OCI-LY7 (cell line): ENCODE measurements at regions not wholly inside any gene's neighbourhood (a gene's known extent, or its start where the extent isn't known, plus 50 kb on each side); places are given as distances from the start of the nearest gene placed in this dataset.

Source experiments
- BruUV-seq: library from RNA; stranded (reverse); fragments of 400-500 nt; replicated peaks from 2 replicates; lab custom pipeline; 2021; lab: Mats Ljungman, UMichigan
- CTCF ChIA-PET: fragments of 300-600 bp; sonication (Branson Sonifier 250); formaldehyde crosslinking; loops from one replicate; lab custom pipeline; 2022; ENCODE audit warnings: antibody characterized with exemption; ENCODE audit not compliant: unreplicated experiment; lab: Charles Lee
- POLR2A ChIA-PET: fragments of 300-600 bp; sonication (Branson Sonifier 250); formaldehyde crosslinking; loops from one replicate; lab custom pipeline; 2022; ENCODE audit warnings: antibody characterized with exemption; lab: Charles Lee
- DNase-seq: peaks from one replicate; pipeline ENCODE4 v3.0.0-alpha.2; 2015; ENCODE audit warnings: low spot score
- H2AFZ ChIP-seq: fragments of 200-600 bp; sonication (generic), shearing (Covaris generic); 2 replicates; pipeline ENCODE4 v1.6.1; 2014; ENCODE audit warnings: mild to moderate bottlenecking, antibody characterized with exemption, low read length, moderate library complexity
- H3K27ac ChIP-seq: fragments of 200-600 bp; sonication (generic); 2 replicates; pipeline ENCODE4 v1.5.1; 2014; ENCODE audit warnings: mixed run types, low read depth, mild to moderate bottlenecking, moderate library complexity, low read length, inconsistent platforms; ENCODE audit not compliant: poor library complexity, severe bottlenecking
- H3K36me3 ChIP-seq: fragments of 200-600 bp; sonication (generic); 2 replicates; pipeline ENCODE4 v1.6.1; 2014; ENCODE audit warnings: mild to moderate bottlenecking, antibody characterized with exemption, low read length, moderate library complexity, mixed read lengths; ENCODE audit not compliant: insufficient read depth
- H3K4me1 ChIP-seq: fragments of 200-600 bp; sonication (generic); 2 replicates; pipeline ENCODE4 v1.5.1; 2014; ENCODE audit warnings: mild to moderate bottlenecking, low read length; ENCODE audit not compliant: insufficient read depth, poor library complexity, severe bottlenecking
- H3K4me2 ChIP-seq: fragments of 200-600 bp; sonication (generic); 2 replicates; pipeline ENCODE4 v1.6.1; 2014; ENCODE audit warnings: mild to moderate bottlenecking, low read length
- H3K4me3 ChIP-seq: fragments of 200-600 bp; sonication (generic); 2 replicates; pipeline ENCODE4 v1.5.1; 2014; ENCODE audit warnings: mild to moderate bottlenecking, low read depth, low read length; ENCODE audit not compliant: poor library complexity, severe bottlenecking
- H3K79me2 ChIP-seq: fragments of 200-600 bp; sonication (generic); 2 replicates; pipeline ENCODE4 v1.6.1; 2016; ENCODE audit warnings: low read depth, mild to moderate bottlenecking, low read length, moderate library complexity, mixed read lengths; ENCODE audit not compliant: insufficient read depth
- H3K9me2 ChIP-seq: fragments of 200-600 bp; sonication (generic); 2 replicates; pipeline ENCODE4 v1.6.1; 2016; ENCODE audit warnings: mild to moderate bottlenecking, low read length, mixed read lengths; ENCODE audit not compliant: insufficient read depth
- H3K9me3 ChIP-seq: fragments of 200-600 bp; sonication (generic); 2 replicates; pipeline ENCODE4 v1.6.1; 2014; ENCODE audit warnings: mild to moderate bottlenecking, mixed run types, low read length, mixed read lengths
- H4K20me1 ChIP-seq: fragments of 200-600 bp; sonication (generic); 2 replicates; pipeline ENCODE4 v1.6.1; 2014; ENCODE audit warnings: mild to moderate bottlenecking, antibody characterized with exemption, low read length, moderate library complexity, mixed read lengths; ENCODE audit not compliant: insufficient read depth
- EZH2phosphoT487 ChIP-seq: fragments of 200-600 bp; sonication (generic); IDR thresholded peaks from 2 replicates; pipeline ENCODE4 v1.6.1; 2018; ENCODE audit warnings: low read depth, borderline replicate concordance, mild to moderate bottlenecking, mixed run types, antibody characterized with exemption, low read length, moderate library complexity, mixed read lengths
- intact Hi-C: fragments of 100-400 bp; cut with micrococcal nuclease; formaldehyde crosslinking; loops from one replicate; pipeline ENCODE4 v1.10.0; 2022; ENCODE audit not compliant: unreplicated experiment
- TF ChIP-seq, protein P1 (sequence below): fragments of 200-600 bp; sonication (generic); conservative IDR thresholded peaks from 2 replicates; pipeline ENCODE4 v1.5.1; 2014; ENCODE audit warnings: mild to moderate bottlenecking, antibody characterized with exemption, low read length, moderate library complexity, mixed read lengths

DNA sequence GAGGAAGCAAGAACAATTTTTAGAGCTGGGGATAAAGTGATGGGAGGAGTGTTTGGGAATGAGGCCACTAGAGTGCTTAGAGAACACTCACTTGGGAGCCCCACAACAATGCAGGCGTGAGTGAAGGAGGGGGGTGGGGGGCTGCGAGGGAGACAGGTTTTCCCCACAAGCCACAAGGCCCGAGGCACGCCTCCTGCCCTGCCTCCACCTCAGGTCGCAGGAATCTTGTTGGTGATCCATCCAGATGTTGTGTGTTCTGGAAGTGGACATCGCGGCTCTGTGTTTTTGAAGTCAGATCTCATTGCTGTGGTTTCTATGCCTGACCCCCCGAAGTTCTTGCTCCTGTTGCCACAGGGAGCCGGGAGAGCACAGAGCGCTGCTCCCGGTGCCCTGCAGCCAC is 178.0 kb upstream of the BMPER start:
- Histone ChIP-seq H3K4me2 (no peak overlapping the region), H3K4me3 (no peak overlapping the region), H4K20me1 (no peaks in the 10 kb centered on the region), H3K9me3 (no peaks in the 10 kb centered on the region), H2AFZ (no peak overlapping the region), H3K9me2 (no peaks in the 10 kb centered on the region), H3K4me1 (no peaks in the 10 kb centered on the region), H3K27ac (no peak overlapping the region), H3K36me3 (no peaks in the 10 kb centered on the region), H3K79me2 (no peaks in the 10 kb centered on the region)
- POLR2A ChIA-PET: no interaction called here
- CTCF ChIA-PET: no interaction called here
- DNase-seq: no peak
- intact Hi-C loops: no loop called here
- TF ChIP-seq EZH2phosphoT487: no peak
- TF ChIP-seq, protein P1, sequence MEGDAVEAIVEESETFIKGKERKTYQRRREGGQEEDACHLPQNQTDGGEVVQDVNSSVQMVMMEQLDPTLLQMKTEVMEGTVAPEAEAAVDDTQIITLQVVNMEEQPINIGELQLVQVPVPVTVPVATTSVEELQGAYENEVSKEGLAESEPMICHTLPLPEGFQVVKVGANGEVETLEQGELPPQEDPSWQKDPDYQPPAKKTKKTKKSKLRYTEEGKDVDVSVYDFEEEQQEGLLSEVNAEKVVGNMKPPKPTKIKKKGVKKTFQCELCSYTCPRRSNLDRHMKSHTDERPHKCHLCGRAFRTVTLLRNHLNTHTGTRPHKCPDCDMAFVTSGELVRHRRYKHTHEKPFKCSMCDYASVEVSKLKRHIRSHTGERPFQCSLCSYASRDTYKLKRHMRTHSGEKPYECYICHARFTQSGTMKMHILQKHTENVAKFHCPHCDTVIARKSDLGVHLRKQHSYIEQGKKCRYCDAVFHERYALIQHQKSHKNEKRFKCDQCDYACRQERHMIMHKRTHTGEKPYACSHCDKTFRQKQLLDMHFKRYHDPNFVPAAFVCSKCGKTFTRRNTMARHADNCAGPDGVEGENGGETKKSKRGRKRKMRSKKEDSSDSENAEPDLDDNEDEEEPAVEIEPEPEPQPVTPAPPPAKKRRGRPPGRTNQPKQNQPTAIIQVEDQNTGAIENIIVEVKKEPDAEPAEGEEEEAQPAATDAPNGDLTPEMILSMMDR: no peak
- BruUV-seq: no TSS peak

DNA sequence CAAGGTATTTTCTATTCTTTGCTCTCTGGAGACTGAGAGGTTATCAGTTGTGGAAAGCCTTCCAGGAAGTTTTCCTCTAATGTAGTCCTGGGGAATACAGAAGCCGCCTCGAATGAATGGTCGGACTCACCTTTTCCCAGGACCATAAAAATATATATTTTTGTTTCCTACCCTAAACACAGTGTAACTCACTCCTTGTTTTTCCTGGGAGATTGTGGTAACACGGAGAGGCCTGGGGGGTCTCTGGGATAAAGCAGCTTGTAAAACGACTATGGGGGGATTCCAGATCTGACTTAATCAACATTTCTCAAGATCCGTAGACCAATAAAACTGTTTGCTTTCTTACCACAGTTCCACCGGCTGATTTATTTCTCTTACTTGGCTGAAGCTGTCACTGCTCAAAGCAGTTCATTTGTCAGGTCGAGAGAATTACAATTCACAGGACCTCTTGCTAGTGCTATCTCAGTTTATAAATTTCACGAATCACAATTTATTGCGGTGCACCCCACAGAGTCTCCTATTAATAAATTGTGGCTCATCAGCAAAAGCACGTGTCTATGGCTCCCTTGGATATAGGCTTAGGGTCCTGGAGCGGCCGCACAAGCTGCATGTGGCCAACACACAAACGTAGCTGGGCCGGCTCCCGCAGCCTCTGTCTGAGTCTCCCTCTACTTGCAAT is 176.3 kb upstream of the BMPER start:
- H3K4me2 ChIP-seq: no peak overlapping the region

DNA sequence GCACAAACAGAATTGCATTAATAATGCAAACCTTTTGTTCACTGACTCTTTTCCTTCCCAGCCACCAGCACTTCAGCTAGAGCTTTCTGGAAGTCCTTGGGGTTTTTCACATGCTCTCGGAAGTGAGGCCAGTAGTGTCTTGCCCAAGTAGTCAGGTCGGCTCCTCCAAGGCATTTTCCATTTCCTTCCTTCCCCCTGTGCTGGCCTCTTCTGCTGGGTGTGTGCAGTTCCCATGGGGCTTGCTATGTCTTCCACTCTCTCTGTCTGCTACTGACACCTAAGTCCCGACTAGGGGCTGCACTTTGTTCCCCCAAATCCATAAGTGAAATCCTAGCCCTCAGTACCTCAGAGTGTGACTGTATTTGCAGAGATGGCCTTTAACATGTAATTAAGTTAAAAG is 175.6 kb upstream of the BMPER start:
- Histone ChIP-seq H3K36me3 (no peaks in the 10 kb centered on the region), H3K4me3 (no peak overlapping the region), H3K4me2 (no peak overlapping the region), H3K27ac (no peak overlapping the region), H3K79me2 (no peaks in the 10 kb centered on the region), H2AFZ (no peak overlapping the region), H4K20me1 (no peaks in the 10 kb centered on the region), H3K9me2 (no peaks in the 10 kb centered on the region), H3K4me1 (no peaks in the 10 kb centered on the region), H3K9me3 (no peaks in the 10 kb centered on the region)
- BruUV-seq: no TSS peak
- POLR2A ChIA-PET: interaction anchor here (0.6 kb wide), 1 partner anchor 58 kb away, joined by 3 read pairs; no protein-coding TSS in a partner anchor
- CTCF ChIA-PET: no interaction called here
- intact Hi-C loops: no loop called here
- DNase-seq: no peak
- TF ChIP-seq EZH2phosphoT487: no peak
- TF ChIP-seq, protein P1: no peak

More for the DNA sequence above, 176.3 kb upstream of the BMPER start:
- BruUV-seq: no TSS peak
- no peaks in the 10 kb centered on the region for H3K9me3 ChIP-seq
- CTCF ChIA-PET: no interaction called here
- H3K79me2 ChIP-seq: no peaks in the 10 kb centered on the region
- H3K27ac ChIP-seq: no peak overlapping the region
- H3K36me3 ChIP-seq: no peaks in the 10 kb centered on the region
- TF ChIP-seq, protein P1: no peak
- no peak for TF ChIP-seq EZH2phosphoT487
- H2AFZ ChIP-seq: no peak overlapping the region
- H3K4me1 ChIP-seq: no peaks in the 10 kb centered on the region
- no peaks in the 10 kb centered on the region for H4K20me1 ChIP-seq
- intact Hi-C loops: no loop called here
- H3K4me3 ChIP-seq: no peak overlapping the region
- no peak for DNase-seq
- H3K9me2 ChIP-seq: no peaks in the 10 kb centered on the region
- POLR2A ChIA-PET: interaction anchor here (0.6 kb wide), 1 partner anchor 57 kb away, joined by 3 read pairs; no protein-coding TSS in a partner anchor
